Duodenal mucosa (tissue), 2 donors: ENCODE measurements at regions not wholly inside any gene's neighbourhood (a gene's known extent, or its start where the extent isn't known, plus 50 kb on each side); places are given as distances from the start of the nearest gene placed in this dataset.

Source experiments
- H3K27ac ChIP-seq: one replicate; pipeline ENCODE4 v1.7.0; 2013; ENCODE audit warnings: low read depth, low read length
- H3K27me3 ChIP-seq, 2 donors: one replicate each; pipeline ENCODE4 v1.7.0; 2013; ENCODE audit warnings: low read length in 2 of 2, control low read depth in 1 of 2; ENCODE audit not compliant: insufficient read depth in 2 of 2, control insufficient read depth in 1 of 2
- H3K36me3 ChIP-seq, 2 donors: one replicate each; pipeline ENCODE4 v1.7.0; 2013; ENCODE audit warnings: low read length in 2 of 2, control low read depth in 1 of 2; ENCODE audit not compliant: insufficient read depth in 2 of 2, control insufficient read depth in 1 of 2
- H3K4me1 ChIP-seq, 2 donors: one replicate each; pipeline ENCODE4 v1.7.0; 2013; ENCODE audit warnings: low read length in 2 of 2, control low read depth in 1 of 2; ENCODE audit not compliant: insufficient read depth in 2 of 2, control insufficient read depth in 1 of 2
- H3K4me3 ChIP-seq, 2 donors: one replicate each; pipeline ENCODE4 v1.7.0; 2013; ENCODE audit warnings: low read length in 2 of 2, low read depth in 1 of 2
- H3K9ac ChIP-seq, 2 donors: one replicate each; pipeline ENCODE4 v1.7.0; 2013; ENCODE audit warnings: low read length in 2 of 2, low read depth in 1 of 2
- H3K9me3 ChIP-seq, 2 donors: one replicate each; pipeline ENCODE4 v1.7.0; 2013; ENCODE audit warnings: low read length in 2 of 2, control low read depth in 1 of 2; ENCODE audit not compliant: control insufficient read depth in 1 of 2

GRCh38 chr14:51307551-51307950, 67.5 kb downstream of the TMX1 start:
- no peak overlapping the region for H3K27ac ChIP-seq
- H3K27me3 ChIP-seq = no peaks in the 10 kb centered on the region
- no peaks in the 10 kb centered on the region for H3K4me1 ChIP-seq
- no peak overlapping the region for H3K9ac ChIP-seq
- H3K4me3 ChIP-seq = no peak overlapping the region
- no peaks in the 10 kb centered on the region for H3K9me3 ChIP-seq
- no peaks in the 10 kb centered on the region for H3K36me3 ChIP-seq

DNA sequence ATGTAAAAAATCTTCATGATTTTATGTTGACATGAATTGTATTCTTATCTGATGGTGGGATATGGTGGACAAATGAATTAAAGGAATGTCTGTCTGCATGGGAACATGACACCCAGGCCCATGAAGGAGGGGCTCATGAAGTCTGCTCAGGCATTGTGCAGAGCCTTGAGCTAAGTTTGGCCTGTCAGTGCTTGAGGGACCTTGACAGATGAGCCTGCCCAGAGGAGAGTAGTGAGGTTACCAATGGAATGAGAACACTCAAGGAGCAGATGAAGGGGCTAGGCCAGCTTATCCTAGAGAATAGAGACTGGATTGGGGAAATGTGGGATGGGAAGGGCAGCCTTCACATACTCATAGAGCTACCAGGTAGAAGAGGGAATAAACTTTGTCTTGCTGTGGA, 68.8 kb downstream of the TMX1 start:
- H3K36me3 ChIP-seq = no peaks in the 10 kb centered on the region
- H3K4me3 ChIP-seq = no peak overlapping the region
- no peaks in the 10 kb centered on the region for H3K9me3 ChIP-seq
- no peak overlapping the region for H3K27ac ChIP-seq
- H3K9ac ChIP-seq = no peak overlapping the region
- no peaks in the 10 kb centered on the region for H3K27me3 ChIP-seq
- H3K4me1 ChIP-seq = no peaks in the 10 kb centered on the region

DNA sequence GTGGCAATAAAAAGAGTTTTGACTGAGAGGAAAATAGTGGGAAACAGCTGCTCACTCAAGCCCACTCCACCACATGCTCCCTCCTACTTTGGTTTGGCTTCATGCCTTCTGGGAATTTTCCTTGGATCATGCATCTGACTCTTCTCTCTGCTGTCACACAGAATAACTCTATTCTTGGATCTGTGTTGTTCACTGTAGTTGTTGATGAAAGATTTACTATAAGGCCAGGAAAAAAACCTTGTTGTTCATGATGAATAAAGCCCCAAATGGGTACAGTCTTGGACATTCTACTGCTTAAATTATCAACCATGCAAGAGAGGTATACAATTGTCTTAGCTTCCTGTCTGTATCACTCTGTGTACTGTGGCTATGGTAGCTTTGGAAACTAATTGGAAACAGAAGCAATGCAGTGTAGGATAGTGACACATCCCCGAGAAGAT, 70.5 kb downstream of the TMX1 start:
- H3K4me3 ChIP-seq = no peak overlapping the region
- H3K4me1 ChIP-seq = no peaks in the 10 kb centered on the region
- H3K27me3 ChIP-seq = no peaks in the 10 kb centered on the region
- no peaks in the 10 kb centered on the region for H3K36me3 ChIP-seq
- H3K9ac ChIP-seq = no peak overlapping the region
- H3K9me3 ChIP-seq = no peaks in the 10 kb centered on the region
- no peak overlapping the region for H3K27ac ChIP-seq

GRCh38 chr14:51314321-51315015, 74.4 kb downstream of the TMX1 start:
- Histone ChIP-seq H3K4me1 (no peaks in the 10 kb centered on the region), H3K27me3 (no peaks in the 10 kb centered on the region), H3K36me3 (no peaks in the 10 kb centered on the region), H3K9me3 (no peaks in the 10 kb centered on the region), H3K4me3 (no peak overlapping the region), H3K9ac (no peak overlapping the region), H3K27ac (no peak overlapping the region)

- Histone ChIP-seq H3K4me1 (no peaks in the 10 kb centered on the region), H3K36me3 (no peaks in the 10 kb centered on the region), H3K27ac (no peak overlapping the region), H3K4me3 (no peak overlapping the region), H3K9ac (no peak overlapping the region), H3K9me3 (no peaks in the 10 kb centered on the region), H3K27me3 (no peaks in the 10 kb centered on the region)
These were observed 77.3 kb downstream of the TMX1 start for GRCh38 chr14:51317373-51317772.

- Histone ChIP-seq H3K36me3 (no peaks in the 10 kb centered on the region), H3K9ac (no peak overlapping the region), H3K4me1 (no peaks in the 10 kb centered on the region), H3K27ac (no peak overlapping the region), H3K9me3 (no peaks in the 10 kb centered on the region), H3K4me3 (no peak overlapping the region), H3K27me3 (no peaks in the 10 kb centered on the region)
These were observed 79.0 kb downstream of the TMX1 start for GRCh38 chr14:51318813-51319597.

- Histone ChIP-seq H3K4me1 (no peaks in the 10 kb centered on the region), H3K27ac (no peak overlapping the region), H3K9ac (no peak overlapping the region), H3K36me3 (no peaks in the 10 kb centered on the region), H3K27me3 (no peaks in the 10 kb centered on the region), H3K4me3 (no peak overlapping the region), H3K9me3 (no peaks in the 10 kb centered on the region)
These were observed 81.0 kb downstream of the TMX1 start for GRCh38 chr14:51321036-51321435.

- Histone ChIP-seq H3K4me1 (peaks cover 0 to 10% of the 10 kb centered on the region in 2 donors), H3K27me3 (peaks cover 0 to 4% of the 10 kb centered on the region in 2 donors), H3K27ac (no peak overlapping the region), H3K9ac (no peak overlapping the region), H3K9me3 (no peaks in the 10 kb centered on the region), H3K36me3 (no peaks in the 10 kb centered on the region), H3K4me3 (no peak overlapping the region)
These were observed 83.4 kb downstream of the TMX1 start for GRCh38 chr14:51323492-51323891.

DNA sequence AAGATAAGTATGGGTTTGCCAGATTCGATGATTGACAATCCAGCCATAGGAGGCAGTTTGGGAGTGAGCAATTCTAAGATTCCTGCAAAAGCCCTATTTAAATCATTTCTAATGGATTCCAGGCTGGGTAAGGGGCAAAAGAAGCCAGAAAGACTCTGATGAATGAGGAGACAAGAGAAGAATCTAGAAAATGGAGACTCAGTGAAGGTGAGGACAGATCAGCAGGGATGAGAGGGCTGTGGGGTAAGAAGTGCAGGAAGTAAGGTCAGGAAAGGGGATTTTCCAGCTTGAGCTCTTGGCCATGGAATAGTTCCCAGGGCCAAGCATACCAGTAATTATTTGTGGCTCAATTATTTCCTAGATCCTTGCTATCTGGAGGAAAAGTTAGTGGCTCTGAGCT, 87.3 kb downstream of the TMX1 start:
- Histone ChIP-seq H3K4me3 (no peak overlapping the region), H3K9ac (no peak overlapping the region), H3K27me3 (peaks cover 0 to 4% of the 10 kb centered on the region in 2 donors)

GRCh38 chr14:51328064-51328771, 88.2 kb downstream of the TMX1 start:
- no peak overlapping the region for H3K27ac ChIP-seq
- H3K4me3 ChIP-seq = no peak overlapping the region
- H3K9ac ChIP-seq = no peak overlapping the region
- no peaks in the 10 kb centered on the region for H3K9me3 ChIP-seq
- peaks cover 0 to 4% of the 10 kb centered on the region in 2 donors for H3K27me3 ChIP-seq
- no peaks in the 10 kb centered on the region for H3K36me3 ChIP-seq
- peaks cover 0 to 24% of the 10 kb centered on the region in 2 donors for H3K4me1 ChIP-seq

More for the DNA sequence above, 87.3 kb downstream of the TMX1 start:
- H3K36me3 ChIP-seq = no peaks in the 10 kb centered on the region
- peaks cover 0 to 24% of the 10 kb centered on the region in 2 donors for H3K4me1 ChIP-seq
- H3K9me3 ChIP-seq = no peaks in the 10 kb centered on the region
- H3K27ac ChIP-seq = no peak overlapping the region
